ENCODE measurements at regions not wholly inside any gene's neighbourhood (a gene's known extent, or its start where the extent isn't known, plus 50 kb on each side); places are given as distances from the start of the nearest gene placed in this dataset.

- no peaks in the 10 kb centered on the region for H3K79me2 ChIP-seq (ENCODE audit: control insufficient read depth, insufficient read depth, low read length)
- H3K9ac ChIP-seq (ENCODE audit: insufficient read depth, low read length) = no peak overlapping the region
- H3K4me3 ChIP-seq (replicated peaks in 1 of 4; ENCODE audit: control extremely low read depth in 1 of 4, insufficient read depth in 1 of 4, low read depth in 3 of 4, low read length in 4 of 4) = no peak overlapping the region
- no peak overlapping the region for H3K4me2 ChIP-seq (ENCODE audit: extremely low read depth, insufficient read depth, low read length)
- H3K4me1 ChIP-seq (ENCODE audit: control insufficient read depth, extremely low read depth, insufficient read depth, low read length) = no peaks in the 10 kb centered on the region
- no peak overlapping the region for H2AFZ ChIP-seq (ENCODE audit: low read length)
- no peak overlapping the region for H3K27ac ChIP-seq (ENCODE audit: insufficient read depth, low read length)
- no peaks in the 10 kb centered on the region for H4K20me1 ChIP-seq (ENCODE audit: control insufficient read depth, extremely low read depth, insufficient read depth, low read length)
- H3K9me3 ChIP-seq (ENCODE audit: control insufficient read depth, insufficient read depth, low read depth, low read length) = no peaks in the 10 kb centered on the region
- H3K27me3 ChIP-seq (ENCODE audit: control insufficient read depth, insufficient read depth, low read length) = no peaks in the 10 kb centered on the region
- no peak for TF ChIP-seq EZH2 (IDR thresholded peaks at IDR 0.05; ENCODE audit: low read length, missing control alignments)
- TF ChIP-seq, protein P1, sequence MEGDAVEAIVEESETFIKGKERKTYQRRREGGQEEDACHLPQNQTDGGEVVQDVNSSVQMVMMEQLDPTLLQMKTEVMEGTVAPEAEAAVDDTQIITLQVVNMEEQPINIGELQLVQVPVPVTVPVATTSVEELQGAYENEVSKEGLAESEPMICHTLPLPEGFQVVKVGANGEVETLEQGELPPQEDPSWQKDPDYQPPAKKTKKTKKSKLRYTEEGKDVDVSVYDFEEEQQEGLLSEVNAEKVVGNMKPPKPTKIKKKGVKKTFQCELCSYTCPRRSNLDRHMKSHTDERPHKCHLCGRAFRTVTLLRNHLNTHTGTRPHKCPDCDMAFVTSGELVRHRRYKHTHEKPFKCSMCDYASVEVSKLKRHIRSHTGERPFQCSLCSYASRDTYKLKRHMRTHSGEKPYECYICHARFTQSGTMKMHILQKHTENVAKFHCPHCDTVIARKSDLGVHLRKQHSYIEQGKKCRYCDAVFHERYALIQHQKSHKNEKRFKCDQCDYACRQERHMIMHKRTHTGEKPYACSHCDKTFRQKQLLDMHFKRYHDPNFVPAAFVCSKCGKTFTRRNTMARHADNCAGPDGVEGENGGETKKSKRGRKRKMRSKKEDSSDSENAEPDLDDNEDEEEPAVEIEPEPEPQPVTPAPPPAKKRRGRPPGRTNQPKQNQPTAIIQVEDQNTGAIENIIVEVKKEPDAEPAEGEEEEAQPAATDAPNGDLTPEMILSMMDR (conservative IDR thresholded peaks at IDR 0.05 in 1 of 2, IDR thresholded peaks at IDR 0.05 in 1 of 2; ENCODE audit: low read depth in 1 of 2, low read length in 2 of 2) = no peak
- no peaks in the 10 kb centered on the region for H3K36me3 ChIP-seq (ENCODE audit: control insufficient read depth, insufficient read depth, low read length)
- no peak for DNase-seq (ENCODE audit: low read depth in 2 of 2)
Observed at GRCh38 chr4:27985522-27985921, 1124.9 kb downstream of the STIM2 start.

GRCh38 chr4:27986476-27986875 lies 1125.8 kb downstream of the STIM2 start:
- H3K9ac ChIP-seq (ENCODE audit: insufficient read depth, low read length) = no peak overlapping the region
- H4K20me1 ChIP-seq (ENCODE audit: control insufficient read depth, extremely low read depth, insufficient read depth, low read length) = no peaks in the 10 kb centered on the region
- no peak overlapping the region for H2AFZ ChIP-seq (ENCODE audit: low read length)
- H3K4me3 ChIP-seq (replicated peaks in 1 of 4; ENCODE audit: control extremely low read depth in 1 of 4, insufficient read depth in 1 of 4, low read depth in 3 of 4, low read length in 4 of 4) = no peak overlapping the region
- TF ChIP-seq, protein P1 (conservative IDR thresholded peaks at IDR 0.05 in 1 of 2, IDR thresholded peaks at IDR 0.05 in 1 of 2; ENCODE audit: low read depth in 1 of 2, low read length in 2 of 2) = no peak
- TF ChIP-seq EZH2 (IDR thresholded peaks at IDR 0.05; ENCODE audit: low read length, missing control alignments) = no peak
- H3K9me3 ChIP-seq (ENCODE audit: control insufficient read depth, insufficient read depth, low read depth, low read length) = no peaks in the 10 kb centered on the region
- no peak for DNase-seq (ENCODE audit: low read depth in 2 of 2)
- no peak overlapping the region for H3K4me2 ChIP-seq (ENCODE audit: extremely low read depth, insufficient read depth, low read length)
- H3K36me3 ChIP-seq (ENCODE audit: control insufficient read depth, insufficient read depth, low read length) = no peaks in the 10 kb centered on the region
- no peak overlapping the region for H3K27ac ChIP-seq (ENCODE audit: insufficient read depth, low read length)
- no peaks in the 10 kb centered on the region for H3K27me3 ChIP-seq (ENCODE audit: control insufficient read depth, insufficient read depth, low read length)
- H3K4me1 ChIP-seq (ENCODE audit: control insufficient read depth, extremely low read depth, insufficient read depth, low read length) = no peaks in the 10 kb centered on the region
- H3K79me2 ChIP-seq (ENCODE audit: control insufficient read depth, insufficient read depth, low read length) = no peaks in the 10 kb centered on the region

DNA sequence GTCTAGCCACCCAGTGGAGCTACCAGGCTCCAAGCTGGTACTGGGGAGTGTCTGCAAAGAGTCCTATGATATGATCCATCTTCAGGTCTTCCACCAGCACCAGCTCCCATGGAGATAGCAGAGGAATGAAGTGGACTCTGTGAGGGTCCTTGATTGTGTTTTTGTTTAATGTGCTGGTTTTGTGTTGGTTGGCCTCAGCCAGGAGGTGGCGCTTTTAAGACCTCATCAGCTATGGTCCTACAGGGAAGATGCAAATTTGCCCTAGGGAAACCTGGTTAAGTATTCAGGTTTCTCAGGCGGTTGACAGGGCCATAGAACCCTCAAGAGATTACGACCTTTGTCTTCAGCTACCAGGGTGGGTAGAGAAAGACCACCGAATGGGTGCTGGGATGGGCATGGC lies 1141.1 kb downstream of the STIM2 start:
- no peaks in the 10 kb centered on the region for H3K79me2 ChIP-seq (ENCODE audit: control insufficient read depth, insufficient read depth, low read length)
- DNase-seq (ENCODE audit: low read depth in 2 of 2) = no peak
- H3K9ac ChIP-seq (ENCODE audit: insufficient read depth, low read length) = no peak overlapping the region
- H3K27me3 ChIP-seq (ENCODE audit: control insufficient read depth, insufficient read depth, low read length) = no peaks in the 10 kb centered on the region
- H3K9me3 ChIP-seq (ENCODE audit: control insufficient read depth, insufficient read depth, low read depth, low read length) = no peaks in the 10 kb centered on the region
- H2AFZ ChIP-seq (ENCODE audit: low read length) = no peak overlapping the region
- no peak overlapping the region for H3K4me3 ChIP-seq (replicated peaks in 1 of 4; ENCODE audit: control extremely low read depth in 1 of 4, insufficient read depth in 1 of 4, low read depth in 3 of 4, low read length in 4 of 4)
- no peak overlapping the region for H3K27ac ChIP-seq (ENCODE audit: insufficient read depth, low read length)
- H3K4me1 ChIP-seq (ENCODE audit: control insufficient read depth, extremely low read depth, insufficient read depth, low read length) = no peaks in the 10 kb centered on the region
- no peaks in the 10 kb centered on the region for H4K20me1 ChIP-seq (ENCODE audit: control insufficient read depth, extremely low read depth, insufficient read depth, low read length)
- H3K36me3 ChIP-seq (ENCODE audit: control insufficient read depth, insufficient read depth, low read length) = no peaks in the 10 kb centered on the region
- TF ChIP-seq EZH2 (IDR thresholded peaks at IDR 0.05; ENCODE audit: low read length, missing control alignments) = no peak
- TF ChIP-seq, protein P1 (conservative IDR thresholded peaks at IDR 0.05 in 1 of 2, IDR thresholded peaks at IDR 0.05 in 1 of 2; ENCODE audit: low read depth in 1 of 2, low read length in 2 of 2) = no peak
- H3K4me2 ChIP-seq (ENCODE audit: extremely low read depth, insufficient read depth, low read length) = no peak overlapping the region

All from fibroblast of lung (primary cell).